HEK293 (cell line): ENCODE measurements at regions not wholly inside any gene's neighbourhood (a gene's known extent, or its start where the extent isn't known, plus 50 kb on each side); places are given as distances from the start of the nearest gene placed in this dataset.
"Not testable (repeated sequence)": the region's sequence is repeated elsewhere in the genome, so short reads cannot be mapped to it uniquely, and the experiment has no call there.

ENCODE experiments used
- CTCF ChIA-PET: fragments of 350-600 bp; formaldehyde crosslinking; extraction: SDS; loops from one replicate; lab custom pipeline; 2021; ENCODE audit warnings: antibody characterized with exemption; lab: Yijun Ruan, JAX
- POLR2A ChIA-PET: fragments of 300-600 bp; formaldehyde crosslinking; extraction: SDS; loops from one replicate; lab custom pipeline; 2020; ENCODE audit warnings: antibody characterized with exemption, inconsistent platforms; lab: Yijun Ruan, JAX
- H3K27ac ChIP-seq: fragments of 200-500 bp; sonication (Bioruptor generic); 2 replicates; pipeline ENCODE4 v1.5.1; 2014; ENCODE audit warnings: low read depth, low read length, control low read depth, inconsistent platforms; ENCODE audit errors: extremely low read depth
- H3K36me3 ChIP-seq, 2 experiments: fragments of 200-500 bp in 1 of 2; sonication (Bioruptor generic) in 1 of 2; 1 replicate in 1 of 2; 2 replicates in 1 of 2; pipeline ENCODE4 v1.5.1; 2014 to 2017; ENCODE audit warnings: inconsistent platforms in 2 of 2, low read length in 2 of 2; ENCODE audit not compliant: control insufficient read depth in 2 of 2, insufficient read depth in 1 of 2
- H3K4me1 ChIP-seq: fragments of 200-500 bp; sonication (Bioruptor generic); 2 replicates; pipeline ENCODE4 v1.5.1; 2014; ENCODE audit warnings: mild to moderate bottlenecking, low read length, inconsistent platforms; ENCODE audit not compliant: control insufficient read depth, insufficient read depth
- H3K4me3 ChIP-seq: 2 replicates; pipeline ENCODE4 v1.5.1; 2011; ENCODE audit warnings: low read depth, mild to moderate bottlenecking, control low read depth, low read length, moderate library complexity
- H3K9me3 ChIP-seq: fragments of 200-500 bp; sonication (Bioruptor generic); 2 replicates; pipeline ENCODE4 v1.5.1; 2014; ENCODE audit warnings: low read depth, low read length, inconsistent platforms; ENCODE audit not compliant: control insufficient read depth, insufficient read depth
- ATF2 ChIP-seq: fragments of 450-650 bp; formaldehyde crosslinking; IDR thresholded peaks from 2 replicates; pipeline ENCODE4 v1.5.1; 2016; ENCODE audit warnings: missing biosample characterization, missing genetic modification characterization, low read depth
- PRDM1 ChIP-seq: fragments of 450-650 bp; formaldehyde crosslinking; IDR thresholded peaks from 2 replicates; pipeline ENCODE4; 2016; ENCODE audit warnings: missing biosample characterization, missing genetic modification characterization
- ZNF24 ChIP-seq: fragments of 450-650 bp; formaldehyde crosslinking; IDR thresholded peaks from 2 replicates; pipeline ENCODE4 v1.5.1; 2016; ENCODE audit warnings: missing biosample characterization, missing genetic modification characterization
- ZNF645 ChIP-seq: fragments of 450-650 bp; formaldehyde crosslinking; IDR thresholded peaks from 2 replicates; pipeline ENCODE4; 2016; ENCODE audit warnings: missing biosample characterization, missing genetic modification characterization

- TF ChIP-seq ZNF645 (tag by site-specific recombination) = no peak
Measured at GRCh38 chr1:125119024-125119441, 3934.3 kb downstream of the SRGAP2C start (continued).

GRCh38 chr1:125119566-125120205 is 3934.9 kb downstream of the SRGAP2C start:
- H3K9me3 ChIP-seq, H3K4me3 ChIP-seq, H3K36me3 ChIP-seq, H3K27ac ChIP-seq, POLR2A ChIA-PET, CTCF ChIA-PET, H3K4me1 ChIP-seq: not testable (repeated sequence)

- H3K9me3 ChIP-seq, H3K4me1 ChIP-seq, POLR2A ChIA-PET, H3K36me3 ChIP-seq, H3K4me3 ChIP-seq, H3K27ac ChIP-seq: not testable (repeated sequence)
- TF ChIP-seq ATF2 (tag by site-specific recombination) = peak; percentile 75
- peak; percentile 26; the same call in 1 of the 2 replicates for TF ChIP-seq PRDM1 (tag by site-specific recombination)
- TF ChIP-seq ZNF24 (tag by site-specific recombination) = 0 out of 2 replicates have a peak, but pooled peaks have one; percentile 39
- TF ChIP-seq, all 188 proteins: peak for 3; not testable (repeated sequence) for 185
- CTCF ChIA-PET = not testable (repeated sequence)
Measured at GRCh38 chr1:125122579-125122978, 3937.8 kb downstream of the SRGAP2C start.
